Left ventricle myocardium superior (tissue), 1 donor: ENCODE measurements at regions not wholly inside any gene's neighbourhood (a gene's known extent, or its start where the extent isn't known, plus 50 kb on each side); places are given as distances from the start of the nearest gene placed in this dataset.

Source experiments
- ATAC-seq: fragments of 200-7000 bp; cut with Tn5 transposase; one replicate; pipeline ENCODE4 v1.9.1; 2020; ENCODE audit warnings: mild to moderate bottlenecking, moderate library complexity
- DNase-seq: peaks from one replicate; pipeline ENCODE4 v3.0.0-alpha.2; 2020
- intact Hi-C: fragments of 100-400 bp; cut with micrococcal nuclease; formaldehyde crosslinking; loops from one replicate; pipeline ENCODE4 v1.11.0; 2022
- donor health status: DM: no; HTN: yes; CAD: no; lungs with severe emphysema.

- ATAC-seq (no peak), DNase-seq (no peak)
- intact Hi-C loops: no loop called here
These were observed 509.3 kb upstream of the PPP2R3A start for GRCh38 chr3:135456108-135456790.

- ATAC-seq: no peak
- intact Hi-C loops: no loop called here
These were observed 506.8 kb upstream of the PPP2R3A start for GRCh38 chr3:135458541-135459322.

GRCh38 chr3:135460273-135460672 is 505.3 kb upstream of the PPP2R3A start:
- no peak for ATAC-seq
- DNase-seq: no peak
- intact Hi-C loops: no loop called here

More at GRCh38 chr3:135458541-135459322, 506.8 kb upstream of the PPP2R3A start:
- no peak for DNase-seq

GRCh38 chr3:135471911-135472310 is 493.6 kb upstream of the PPP2R3A start:
- ATAC-seq (no peak), DNase-seq (no peak)
- intact Hi-C loops: no loop called here

- no peak for ATAC-seq
- DNase-seq: no peak
- intact Hi-C loops: no loop called here
These were observed 492.1 kb upstream of the PPP2R3A start for GRCh38 chr3:135473449-135473848.

- no peak for ATAC-seq
- intact Hi-C loops: no loop called here
- no peak for DNase-seq
These were observed 478.3 kb upstream of the PPP2R3A start for GRCh38 chr3:135487261-135487660.

GRCh38 chr3:135490219-135490915 is 475.2 kb upstream of the PPP2R3A start:
- ATAC-seq (no peak), DNase-seq (no peak)
- intact Hi-C loops: no loop called here

- intact Hi-C loops: no loop called here
- DNase-seq (no peak), ATAC-seq (no peak)
These were observed 473.9 kb upstream of the PPP2R3A start for GRCh38 chr3:135491491-135492205.

- DNase-seq: no peak
- intact Hi-C loops: no loop called here
- ATAC-seq: no peak
These were observed 469.6 kb upstream of the PPP2R3A start for GRCh38 chr3:135495891-135496290.

- DNase-seq: no peak
- intact Hi-C loops: no loop called here
- no peak for ATAC-seq
These were observed 467.5 kb upstream of the PPP2R3A start for GRCh38 chr3:135497979-135498378.

GRCh38 chr3:135499426-135499825 is 466.1 kb upstream of the PPP2R3A start:
- ATAC-seq (no peak), DNase-seq (no peak)
- intact Hi-C loops: no loop called here

- DNase-seq (no peak), ATAC-seq (no peak)
- intact Hi-C loops: no loop called here
These were observed 465.5 kb upstream of the PPP2R3A start for GRCh38 chr3:135500034-135500433.

- ATAC-seq: no peak
These were observed 462.3 kb upstream of the PPP2R3A start for GRCh38 chr3:135503065-135503759.

GRCh38 chr3:135503760-135504686 is 461.5 kb upstream of the PPP2R3A start:
- ATAC-seq: peak; percentile 68
- peak; percentile 72 for DNase-seq

More at GRCh38 chr3:135503065-135503759, 462.3 kb upstream of the PPP2R3A start:
- intact Hi-C loops: no loop called here
- no peak for DNase-seq

GRCh38 chr3:135513106-135514059 is 452.1 kb upstream of the PPP2R3A start:
- ATAC-seq (no peak), DNase-seq (no peak)
- intact Hi-C loops: no loop called here

More at GRCh38 chr3:135503760-135504686, 461.5 kb upstream of the PPP2R3A start:
- intact Hi-C loops: no loop called here

- intact Hi-C loops: no loop called here
- DNase-seq (no peak), ATAC-seq (no peak)
These were observed 451.5 kb upstream of the PPP2R3A start for GRCh38 chr3:135514060-135514448.

GRCh38 chr3:135516143-135516542 is 449.4 kb upstream of the PPP2R3A start:
- intact Hi-C loops: no loop called here
- no peak for ATAC-seq
- no peak for DNase-seq
